ENCODE measurements at regions not wholly inside any gene's neighbourhood (a gene's known extent, or its start where the extent isn't known, plus 50 kb on each side); places are given as distances from the start of the nearest gene placed in this dataset.
"Not testable (repeated sequence)": the region's sequence is repeated elsewhere in the genome, so short reads cannot be mapped to it uniquely, and the experiment has no call there.

- Histone ChIP-seq H3K27ac (ENCODE audit: low read depth, low read length) (no peak overlapping the region), H3K36me3 (ENCODE audit: insufficient read depth, low read length) (no peaks in the 10 kb centered on the region), H3K4me3 (ENCODE audit: low read length in 2 of 2) (no peak overlapping the region), H3K9me3 (ENCODE audit: control insufficient read depth in 1 of 2, low read length in 2 of 2) (no peaks in the 10 kb centered on the region), H3K27me3 (ENCODE audit: insufficient read depth, low read length) (peaks cover 3% of the 10 kb centered on the region), H3K4me1 (ENCODE audit: insufficient read depth, low read length) (no peaks in the 10 kb centered on the region)
- Mint-ChIP-seq H3K9me3 (peaks cover 2 to 17% (median 12%) of the 10 kb centered on the region in 8 donors), H3K36me3 (peaks cover 0 to 3% of the 10 kb centered on the region in 2 donors), H3K4me3 (no peak overlapping the region), H3K27ac (no peak overlapping the region), H3K4me1 (peaks cover 0 to 5% (median under 1%) of the 10 kb centered on the region in 4 donors), H3K27me3 (peaks cover 0 to 3% of the 10 kb centered on the region in 2 donors)
- CTCF ChIA-PET (ENCODE audit: partially characterized antibody): no interaction called here
- POLR2A ChIA-PET (ENCODE audit: partially characterized antibody): no interaction called here
- intact Hi-C loops (cut with micrococcal nuclease): no loop called here
- no peak for DNase-seq
These were observed 441.2 kb upstream of the DEFB115 start for GRCh38 chr20:30816182-30816645.

- CTCF ChIA-PET (ENCODE audit: partially characterized antibody); H3K9me3 ChIP-seq (ENCODE audit: control insufficient read depth in 1 of 2, low read length in 2 of 2); intact Hi-C loops (cut with micrococcal nuclease); H3K27me3 ChIP-seq (ENCODE audit: insufficient read depth, low read length); H3K4me3 Mint-ChIP-seq; H3K27ac Mint-ChIP-seq; H3K4me3 ChIP-seq (ENCODE audit: low read length in 2 of 2); DNase-seq; H3K36me3 ChIP-seq (ENCODE audit: insufficient read depth, low read length); H3K27me3 Mint-ChIP-seq; H3K9me3 Mint-ChIP-seq; POLR2A ChIA-PET (ENCODE audit: partially characterized antibody); H3K36me3 Mint-ChIP-seq; H3K27ac ChIP-seq (ENCODE audit: low read depth, low read length); H3K4me1 ChIP-seq (ENCODE audit: insufficient read depth, low read length); H3K4me1 Mint-ChIP-seq: not testable (repeated sequence)
These were observed 435.8 kb upstream of the DEFB115 start for GRCh38 chr20:30821615-30822014.

- H3K4me1 Mint-ChIP-seq; DNase-seq; H3K4me3 ChIP-seq (ENCODE audit: low read length in 2 of 2); H3K27me3 Mint-ChIP-seq; H3K4me1 ChIP-seq (ENCODE audit: insufficient read depth, low read length); intact Hi-C loops (cut with micrococcal nuclease); CTCF ChIA-PET (ENCODE audit: partially characterized antibody); H3K36me3 Mint-ChIP-seq; H3K9me3 ChIP-seq (ENCODE audit: control insufficient read depth in 1 of 2, low read length in 2 of 2); POLR2A ChIA-PET (ENCODE audit: partially characterized antibody); H3K4me3 Mint-ChIP-seq; H3K27ac Mint-ChIP-seq; H3K36me3 ChIP-seq (ENCODE audit: insufficient read depth, low read length); H3K27ac ChIP-seq (ENCODE audit: low read depth, low read length); H3K27me3 ChIP-seq (ENCODE audit: insufficient read depth, low read length): not testable (repeated sequence)
- H3K9me3 Mint-ChIP-seq: peaks cover 5 to 25% (median 17%) of the 10 kb centered on the region in 8 donors
These were observed 432.8 kb upstream of the DEFB115 start for GRCh38 chr20:30824666-30825065.

- DNase-seq; H3K4me1 ChIP-seq (ENCODE audit: insufficient read depth, low read length); H3K27me3 Mint-ChIP-seq; intact Hi-C loops (cut with micrococcal nuclease); H3K27ac Mint-ChIP-seq; H3K4me3 Mint-ChIP-seq; H3K36me3 ChIP-seq (ENCODE audit: insufficient read depth, low read length); H3K4me1 Mint-ChIP-seq; H3K27ac ChIP-seq (ENCODE audit: low read depth, low read length); H3K4me3 ChIP-seq (ENCODE audit: low read length in 2 of 2); H3K27me3 ChIP-seq (ENCODE audit: insufficient read depth, low read length); CTCF ChIA-PET (ENCODE audit: partially characterized antibody); H3K9me3 ChIP-seq (ENCODE audit: control insufficient read depth in 1 of 2, low read length in 2 of 2); POLR2A ChIA-PET (ENCODE audit: partially characterized antibody); H3K36me3 Mint-ChIP-seq: not testable (repeated sequence)
- peaks cover 4 to 25% (median 11%) of the 10 kb centered on the region in 8 donors for H3K9me3 Mint-ChIP-seq
These were observed 411.5 kb upstream of the DEFB115 start for GRCh38 chr20:30845923-30846322.

- CTCF ChIA-PET (ENCODE audit: partially characterized antibody): not testable (repeated sequence)
These were observed 389.2 kb upstream of the DEFB115 start for GRCh38 chr20:30868271-30868670.

GRCh38 chr20:30871127-30871526, 386.3 kb upstream of the DEFB115 start:
- H3K4me1 ChIP-seq (ENCODE audit: insufficient read depth, low read length); H3K27ac Mint-ChIP-seq; POLR2A ChIA-PET (ENCODE audit: partially characterized antibody); CTCF ChIA-PET (ENCODE audit: partially characterized antibody); H3K4me3 ChIP-seq (ENCODE audit: low read length in 2 of 2); intact Hi-C loops (cut with micrococcal nuclease); H3K4me3 Mint-ChIP-seq; H3K9me3 ChIP-seq (ENCODE audit: control insufficient read depth in 1 of 2, low read length in 2 of 2); DNase-seq; H3K36me3 Mint-ChIP-seq; H3K36me3 ChIP-seq (ENCODE audit: insufficient read depth, low read length); H3K27me3 Mint-ChIP-seq; H3K4me1 Mint-ChIP-seq; H3K27me3 ChIP-seq (ENCODE audit: insufficient read depth, low read length); H3K27ac ChIP-seq (ENCODE audit: low read depth, low read length): not testable (repeated sequence)
- H3K9me3 Mint-ChIP-seq: peaks cover 4 to 72% (median 38%) of the 10 kb centered on the region in 8 donors

More at GRCh38 chr20:30868271-30868670, 389.2 kb upstream of the DEFB115 start:
- H3K27ac ChIP-seq (ENCODE audit: low read depth, low read length); H3K27me3 ChIP-seq (ENCODE audit: insufficient read depth, low read length); DNase-seq; POLR2A ChIA-PET (ENCODE audit: partially characterized antibody); H3K4me3 ChIP-seq (ENCODE audit: low read length in 2 of 2); H3K36me3 Mint-ChIP-seq; H3K9me3 ChIP-seq (ENCODE audit: control insufficient read depth in 1 of 2, low read length in 2 of 2); intact Hi-C loops (cut with micrococcal nuclease); H3K27ac Mint-ChIP-seq; H3K4me1 ChIP-seq (ENCODE audit: insufficient read depth, low read length); H3K4me1 Mint-ChIP-seq; H3K4me3 Mint-ChIP-seq; H3K27me3 Mint-ChIP-seq; H3K36me3 ChIP-seq (ENCODE audit: insufficient read depth, low read length): not testable (repeated sequence)
- peaks cover 4 to 58% (median 33%) of the 10 kb centered on the region in 8 donors for H3K9me3 Mint-ChIP-seq

GRCh38 chr20:30872252-30872651, 385.2 kb upstream of the DEFB115 start:
- H3K27ac Mint-ChIP-seq; H3K36me3 ChIP-seq (ENCODE audit: insufficient read depth, low read length); H3K27me3 ChIP-seq (ENCODE audit: insufficient read depth, low read length); H3K27me3 Mint-ChIP-seq; H3K36me3 Mint-ChIP-seq; H3K9me3 ChIP-seq (ENCODE audit: control insufficient read depth in 1 of 2, low read length in 2 of 2); DNase-seq; H3K4me3 Mint-ChIP-seq; CTCF ChIA-PET (ENCODE audit: partially characterized antibody); H3K4me3 ChIP-seq (ENCODE audit: low read length in 2 of 2); H3K4me1 ChIP-seq (ENCODE audit: insufficient read depth, low read length); POLR2A ChIA-PET (ENCODE audit: partially characterized antibody); H3K27ac ChIP-seq (ENCODE audit: low read depth, low read length); intact Hi-C loops (cut with micrococcal nuclease); H3K4me1 Mint-ChIP-seq: not testable (repeated sequence)
- peaks cover 4 to 76% (median 43%) of the 10 kb centered on the region in 8 donors for H3K9me3 Mint-ChIP-seq

DNA sequence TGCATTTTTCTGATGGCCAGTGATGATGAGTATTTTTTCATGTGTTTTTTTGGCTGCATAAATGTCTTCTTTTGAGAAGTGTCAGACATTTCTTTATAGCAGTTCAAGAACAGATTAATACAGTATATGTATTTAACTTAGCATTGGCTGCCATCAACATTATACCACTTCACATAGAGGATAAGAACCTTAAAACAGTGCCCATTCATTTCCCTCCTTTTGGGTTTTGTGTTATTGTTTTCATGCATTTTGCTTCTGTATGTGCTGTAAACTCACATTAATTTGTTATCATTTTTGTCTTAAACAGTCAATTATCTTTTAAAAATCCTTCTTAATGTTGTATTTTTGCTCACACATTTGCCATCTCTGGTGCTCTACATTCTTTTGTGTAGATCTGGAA, 381.6 kb upstream of the DEFB115 start:
- H3K27ac ChIP-seq (ENCODE audit: low read depth, low read length); H3K9me3 ChIP-seq (ENCODE audit: control insufficient read depth in 1 of 2, low read length in 2 of 2); H3K36me3 Mint-ChIP-seq; intact Hi-C loops (cut with micrococcal nuclease); H3K4me1 Mint-ChIP-seq; H3K27me3 ChIP-seq (ENCODE audit: insufficient read depth, low read length); H3K27ac Mint-ChIP-seq; H3K4me3 ChIP-seq (ENCODE audit: low read length in 2 of 2); H3K36me3 ChIP-seq (ENCODE audit: insufficient read depth, low read length); H3K4me3 Mint-ChIP-seq; POLR2A ChIA-PET (ENCODE audit: partially characterized antibody); DNase-seq; CTCF ChIA-PET (ENCODE audit: partially characterized antibody); H3K27me3 Mint-ChIP-seq; H3K4me1 ChIP-seq (ENCODE audit: insufficient read depth, low read length): not testable (repeated sequence)
- H3K9me3 Mint-ChIP-seq: peaks cover 4 to 61% (median 34%) of the 10 kb centered on the region in 8 donors

Data from CD4-positive, alpha-beta memory T cell (primary cell).